ENCODE measurements at regions not wholly inside any gene's neighbourhood (a gene's known extent, or its start where the extent isn't known, plus 50 kb on each side); places are given as distances from the start of the nearest gene placed in this dataset.

GRCh38 chr12:67047634-67048033 is 221.5 kb upstream of the CAND1 start:
- TF ChIP-seq CTCF (IDR thresholded peaks at IDR 0.05) = no peak
- TF ChIP-seq POLR2AphosphoS5 (IDR thresholded peaks at IDR 0.05; ENCODE audit: low read depth, low read length) = no peak

Measured in Panc1 (cell line).